ENCODE measurements at regions not wholly inside any gene's neighbourhood (a gene's known extent, or its start where the extent isn't known, plus 50 kb on each side); places are given as distances from the start of the nearest gene placed in this dataset.

GRCh38 chr3:193118907-193119306 is 122.1 kb upstream of the PLAAT1 start:
- no peak overlapping the region for H3K4me3 Mint-ChIP-seq (ENCODE audit: unreplicated experiment)
- no peak for TF ChIP-seq CTCF (IDR thresholded peaks at IDR 0.05; ENCODE audit: insufficient read depth in 1 of 2, low read depth in 1 of 2, low read length in 1 of 2, severe bottlenecking in 1 of 2, unreplicated experiment in 1 of 2)
- no TSS peak for BruUV-seq (replicated peaks)
- no peaks in the 10 kb centered on the region for H3K4me1 ChIP-seq
- H3K9me3 Mint-ChIP-seq (ENCODE audit: unreplicated experiment): no peaks in the 10 kb centered on the region
- H3K36me3 ChIP-seq (ENCODE audit: control insufficient read depth, insufficient read depth, low read length): no peaks in the 10 kb centered on the region
- H3K4me1 Mint-ChIP-seq (ENCODE audit: low read depth, unreplicated experiment): no peaks in the 10 kb centered on the region
- ChIA-PET CTCF (no interaction called here), POLR2A (no interaction called here)
- no peak overlapping the region for H3K4me3 ChIP-seq (ENCODE audit: low read depth, low read length)
- H3K27ac Mint-ChIP-seq (ENCODE audit: unreplicated experiment): no peak overlapping the region
- H3K36me3 Mint-ChIP-seq (ENCODE audit: insufficient read depth, unreplicated experiment): no peaks in the 10 kb centered on the region
- H3K27me3 Mint-ChIP-seq (ENCODE audit: insufficient read depth, unreplicated experiment): peaks cover 42% of the 10 kb centered on the region
- intact Hi-C loops (cut with micrococcal nuclease; ENCODE audit: unreplicated experiment): no loop called here
- no peak for DNase-seq
- H3K9me3 ChIP-seq: no peaks in the 10 kb centered on the region
- no peaks in the 10 kb centered on the region; the same call in 1 of the 2 replicates for H3K27me3 ChIP-seq (replicated peaks; ENCODE audit: control insufficient read depth, insufficient read depth, low read length)

- no peak overlapping the region for H3K4me3 Mint-ChIP-seq (ENCODE audit: unreplicated experiment)
- TF ChIP-seq CTCF (IDR thresholded peaks at IDR 0.05; ENCODE audit: insufficient read depth in 1 of 2, low read depth in 1 of 2, low read length in 1 of 2, severe bottlenecking in 1 of 2, unreplicated experiment in 1 of 2): no peak
- intact Hi-C loops (cut with micrococcal nuclease; ENCODE audit: unreplicated experiment): no loop called here
- no peak overlapping the region for H3K27ac Mint-ChIP-seq (ENCODE audit: unreplicated experiment)
- Histone ChIP-seq H3K36me3 (ENCODE audit: control insufficient read depth, insufficient read depth, low read length) (no peaks in the 10 kb centered on the region), H3K9me3 (no peaks in the 10 kb centered on the region), H3K27me3 (replicated peaks; ENCODE audit: control insufficient read depth, insufficient read depth, low read length) (no peaks in the 10 kb centered on the region; the same call in 1 of the 2 replicates), H3K4me1 (no peaks in the 10 kb centered on the region), H3K4me3 (ENCODE audit: low read depth, low read length) (no peak overlapping the region)
- H3K4me1 Mint-ChIP-seq (ENCODE audit: low read depth, unreplicated experiment): no peaks in the 10 kb centered on the region
- no peaks in the 10 kb centered on the region for H3K36me3 Mint-ChIP-seq (ENCODE audit: insufficient read depth, unreplicated experiment)
- ChIA-PET POLR2A (no interaction called here), CTCF (no interaction called here)
- no peaks in the 10 kb centered on the region for H3K9me3 Mint-ChIP-seq (ENCODE audit: unreplicated experiment)
- DNase-seq: no peak
- no TSS peak for BruUV-seq (replicated peaks)
- peaks cover 51% of the 10 kb centered on the region for H3K27me3 Mint-ChIP-seq (ENCODE audit: insufficient read depth, unreplicated experiment)
Observed at GRCh38 chr3:193119926-193120325, 121.1 kb upstream of the PLAAT1 start.

GRCh38 chr3:193124861-193125260 is 116.2 kb upstream of the PLAAT1 start:
- Mint-ChIP-seq H3K4me3 (ENCODE audit: unreplicated experiment) (no peak overlapping the region), H3K36me3 (ENCODE audit: insufficient read depth, unreplicated experiment) (no peaks in the 10 kb centered on the region), H3K27ac (ENCODE audit: unreplicated experiment) (no peak overlapping the region), H3K27me3 (ENCODE audit: insufficient read depth, unreplicated experiment) (peaks cover 52% of the 10 kb centered on the region), H3K9me3 (ENCODE audit: unreplicated experiment) (no peaks in the 10 kb centered on the region), H3K4me1 (ENCODE audit: low read depth, unreplicated experiment) (no peaks in the 10 kb centered on the region)
- TF ChIP-seq CTCF (IDR thresholded peaks at IDR 0.05; ENCODE audit: insufficient read depth in 1 of 2, low read depth in 1 of 2, low read length in 1 of 2, severe bottlenecking in 1 of 2, unreplicated experiment in 1 of 2): no peak
- Histone ChIP-seq H3K4me1 (no peaks in the 10 kb centered on the region), H3K4me3 (ENCODE audit: low read depth, low read length) (no peak overlapping the region), H3K36me3 (ENCODE audit: control insufficient read depth, insufficient read depth, low read length) (no peaks in the 10 kb centered on the region), H3K27me3 (replicated peaks; ENCODE audit: control insufficient read depth, insufficient read depth, low read length) (no peaks in the 10 kb centered on the region; the same call in 1 of the 2 replicates), H3K9me3 (no peaks in the 10 kb centered on the region)
- DNase-seq: no peak
- no TSS peak for BruUV-seq (replicated peaks)
- intact Hi-C loops (cut with micrococcal nuclease; ENCODE audit: unreplicated experiment): no loop called here
- ChIA-PET POLR2A (no interaction called here), CTCF (no interaction called here)

All from Caco-2 (cell line).